SIG-M5 (cell line): ENCODE measurements at regions not wholly inside any gene's neighbourhood (a gene's known extent, or its start where the extent isn't known, plus 50 kb on each side); places are given as distances from the start of the nearest gene placed in this dataset.

Experiments
- DNase-seq: peaks from one replicate; lab custom pipeline; 2025; lab: John Stamatoyannopoulos, UW

GRCh38 chr14:97655169-97655948, 858.2 kb downstream of the VRK1 start:
- no peak for DNase-seq

GRCh38 chr14:97657609-97658008, 860.4 kb downstream of the VRK1 start:
- no peak for DNase-seq

GRCh38 chr14:97687944-97688630, 890.9 kb downstream of the VRK1 start:
- no peak for DNase-seq

- no peak for DNase-seq
Observed at GRCh38 chr14:97688631-97689336, 891.6 kb downstream of the VRK1 start.

GRCh38 chr14:97692084-97692483, 894.9 kb downstream of the VRK1 start:
- no peak for DNase-seq

GRCh38 chr14:97695456-97695981, 898.3 kb downstream of the VRK1 start:
- DNase-seq = no peak

- no peak for DNase-seq
Observed at GRCh38 chr14:97697772-97698171, 900.6 kb downstream of the VRK1 start.

- DNase-seq = no peak
Observed at GRCh38 chr14:97699026-97699425, 901.8 kb downstream of the VRK1 start.

GRCh38 chr14:97703006-97703760, 906.0 kb downstream of the VRK1 start:
- no peak for DNase-seq

GRCh38 chr14:97704316-97704885, 907.2 kb downstream of the VRK1 start:
- no peak for DNase-seq

- no peak for DNase-seq
Observed at GRCh38 chr14:97705107-97705506, 907.9 kb downstream of the VRK1 start.

- DNase-seq = no peak
Observed at GRCh38 chr14:97705976-97706375, 908.8 kb downstream of the VRK1 start.

- DNase-seq = no peak
Observed at GRCh38 chr14:97706819-97707218, 909.6 kb downstream of the VRK1 start.

GRCh38 chr14:97707603-97708002, 910.4 kb downstream of the VRK1 start:
- DNase-seq = no peak

GRCh38 chr14:97709552-97709951, 912.4 kb downstream of the VRK1 start:
- DNase-seq = no peak

GRCh38 chr14:97710726-97711125, 913.5 kb downstream of the VRK1 start:
- DNase-seq = no peak

GRCh38 chr14:97712471-97712870, 915.3 kb downstream of the VRK1 start:
- DNase-seq = no peak

GRCh38 chr14:97713023-97713422, 915.8 kb downstream of the VRK1 start:
- DNase-seq = no peak

GRCh38 chr14:97718886-97719442, 921.8 kb downstream of the VRK1 start:
- no peak for DNase-seq

- no peak for DNase-seq
Observed at GRCh38 chr14:97719931-97720330, 922.7 kb downstream of the VRK1 start.

- no peak for DNase-seq
Observed at GRCh38 chr14:97723351-97723750, 926.2 kb downstream of the VRK1 start.
